ENCODE measurements at regions not wholly inside any gene's neighbourhood (a gene's known extent, or its start where the extent isn't known, plus 50 kb on each side); places are given as distances from the start of the nearest gene placed in this dataset.
A peak's percentile ranks its signal among the peaks of the same experiment; 100 is the strongest.

- no peak overlapping the region for H3K4me3 ChIP-seq (ENCODE audit: control insufficient read depth, low read depth, low read length)
- DNase-seq (ENCODE audit: low read depth) = no peak
- TF ChIP-seq CTCF (IDR thresholded peaks at IDR 0.05; ENCODE audit: control insufficient read depth, insufficient read depth, low read depth, low read length, missing control alignments) = no peak
Observed at GRCh38 chr5:89208811-89209210, 325.8 kb upstream of the MEF2C start.

DNA sequence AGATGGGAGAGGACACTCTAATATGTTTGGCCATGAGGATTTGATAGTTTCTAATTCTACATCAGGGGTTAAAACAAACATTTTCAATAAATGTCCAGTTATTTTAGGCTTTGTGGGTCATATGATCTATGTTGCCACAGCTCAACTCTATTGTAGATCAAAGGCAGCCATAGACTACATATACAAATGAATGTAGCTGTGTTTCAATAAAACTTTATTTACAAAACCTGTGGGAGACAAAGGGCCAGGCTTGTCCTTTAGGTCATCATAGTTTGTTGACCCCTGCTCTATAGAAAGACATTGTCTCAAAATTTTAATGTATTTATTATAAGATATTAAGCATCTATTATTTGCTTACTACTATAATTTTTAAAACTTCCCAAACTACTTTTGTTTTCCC is 325.4 kb upstream of the MEF2C start:
- TF ChIP-seq CTCF (IDR thresholded peaks at IDR 0.05; ENCODE audit: control insufficient read depth, insufficient read depth, low read depth, low read length, missing control alignments) = no peak

DNA sequence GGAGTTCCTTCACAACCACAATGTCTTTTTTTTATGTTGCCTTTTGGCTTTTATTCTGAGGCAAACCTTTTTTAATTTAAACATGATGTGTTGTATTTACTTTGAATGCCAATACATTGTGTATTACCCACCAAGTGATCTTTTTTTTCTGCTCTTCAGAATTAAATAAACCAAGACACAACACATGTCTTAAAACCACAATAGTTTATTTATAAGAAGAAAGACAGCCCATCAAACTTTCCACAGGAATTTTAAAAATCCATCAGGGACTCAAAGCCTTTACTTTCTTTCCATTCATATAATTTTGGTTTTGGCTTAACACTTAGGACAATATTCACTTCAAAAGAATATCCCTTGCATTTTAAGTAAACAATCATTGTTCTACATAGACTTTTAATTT is 321.8 kb upstream of the MEF2C start:
- H3K4me3 ChIP-seq (ENCODE audit: control insufficient read depth, low read depth, low read length) = no peak overlapping the region
- no peak for TF ChIP-seq CTCF (IDR thresholded peaks at IDR 0.05; ENCODE audit: control insufficient read depth, insufficient read depth, low read depth, low read length, missing control alignments)
- DNase-seq (ENCODE audit: low read depth) = peak; percentile 40

More for the DNA sequence above, 325.4 kb upstream of the MEF2C start:
- DNase-seq (ENCODE audit: low read depth) = no peak
- no peak overlapping the region for H3K4me3 ChIP-seq (ENCODE audit: control insufficient read depth, low read depth, low read length)

DNA sequence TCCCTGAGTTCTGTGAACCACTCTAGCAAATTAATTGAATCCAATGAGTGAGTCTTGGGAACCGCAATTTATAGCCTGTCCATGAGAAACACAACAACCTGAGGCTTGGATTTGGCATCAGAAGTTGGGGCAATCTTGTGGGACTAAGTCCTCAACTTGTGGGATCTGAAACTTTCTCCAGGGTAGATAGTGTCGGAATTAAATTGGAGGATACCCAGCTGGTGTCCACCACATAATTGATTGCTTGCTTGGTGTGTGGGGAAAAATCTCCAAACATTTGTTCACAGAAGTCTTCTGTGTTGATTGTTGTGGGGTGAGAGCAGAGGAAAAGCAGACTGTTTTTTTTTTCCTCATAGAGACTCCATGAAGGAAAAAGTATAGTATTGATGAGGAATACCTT is 320.6 kb upstream of the MEF2C start:
- DNase-seq (ENCODE audit: low read depth) = no peak
- TF ChIP-seq CTCF (IDR thresholded peaks at IDR 0.05; ENCODE audit: control insufficient read depth, insufficient read depth, low read depth, low read length, missing control alignments) = no peak
- no peak overlapping the region for H3K4me3 ChIP-seq (ENCODE audit: control insufficient read depth, low read depth, low read length)

- DNase-seq (ENCODE audit: low read depth) = no peak
- no peak overlapping the region for H3K4me3 ChIP-seq (ENCODE audit: control insufficient read depth, low read depth, low read length)
- no peak for TF ChIP-seq CTCF (IDR thresholded peaks at IDR 0.05; ENCODE audit: control insufficient read depth, insufficient read depth, low read depth, low read length, missing control alignments)
Observed at GRCh38 chr5:89200899-89201298, 317.9 kb upstream of the MEF2C start.

DNA sequence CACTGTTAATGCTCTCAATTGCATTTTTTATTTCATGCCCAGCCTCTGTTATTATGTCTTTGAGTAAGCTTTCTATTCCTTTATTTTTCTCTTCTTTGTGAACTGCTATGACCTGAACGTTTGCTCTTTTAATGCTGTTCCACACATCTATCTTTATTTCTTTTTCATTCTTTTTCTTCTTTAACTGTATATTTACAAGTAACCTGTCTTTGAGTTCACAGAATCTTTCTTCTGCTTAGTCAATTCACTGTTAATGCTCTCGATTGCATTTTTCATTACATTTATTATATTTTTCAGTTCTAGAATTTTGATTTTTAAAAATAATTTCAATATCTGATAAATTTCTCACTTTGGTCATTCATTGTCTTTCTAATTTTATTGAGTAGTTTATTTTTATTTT is 316.3 kb upstream of the MEF2C start:
- no peak for TF ChIP-seq CTCF (IDR thresholded peaks at IDR 0.05; ENCODE audit: control insufficient read depth, insufficient read depth, low read depth, low read length, missing control alignments)
- DNase-seq (ENCODE audit: low read depth) = no peak
- no peak overlapping the region for H3K4me3 ChIP-seq (ENCODE audit: control insufficient read depth, low read depth, low read length)

GRCh38 chr5:89191374-89191773 is 308.4 kb upstream of the MEF2C start:
- no peak for TF ChIP-seq CTCF (IDR thresholded peaks at IDR 0.05; ENCODE audit: control insufficient read depth, insufficient read depth, low read depth, low read length, missing control alignments)
- no peak for DNase-seq (ENCODE audit: low read depth)
- no peak overlapping the region for H3K4me3 ChIP-seq (ENCODE audit: control insufficient read depth, low read depth, low read length)

Measured in AG09309 (cell line).